ENCODE measurements at regions not wholly inside any gene's neighbourhood (a gene's known extent, or its start where the extent isn't known, plus 50 kb on each side); places are given as distances from the start of the nearest gene placed in this dataset.

DNA sequence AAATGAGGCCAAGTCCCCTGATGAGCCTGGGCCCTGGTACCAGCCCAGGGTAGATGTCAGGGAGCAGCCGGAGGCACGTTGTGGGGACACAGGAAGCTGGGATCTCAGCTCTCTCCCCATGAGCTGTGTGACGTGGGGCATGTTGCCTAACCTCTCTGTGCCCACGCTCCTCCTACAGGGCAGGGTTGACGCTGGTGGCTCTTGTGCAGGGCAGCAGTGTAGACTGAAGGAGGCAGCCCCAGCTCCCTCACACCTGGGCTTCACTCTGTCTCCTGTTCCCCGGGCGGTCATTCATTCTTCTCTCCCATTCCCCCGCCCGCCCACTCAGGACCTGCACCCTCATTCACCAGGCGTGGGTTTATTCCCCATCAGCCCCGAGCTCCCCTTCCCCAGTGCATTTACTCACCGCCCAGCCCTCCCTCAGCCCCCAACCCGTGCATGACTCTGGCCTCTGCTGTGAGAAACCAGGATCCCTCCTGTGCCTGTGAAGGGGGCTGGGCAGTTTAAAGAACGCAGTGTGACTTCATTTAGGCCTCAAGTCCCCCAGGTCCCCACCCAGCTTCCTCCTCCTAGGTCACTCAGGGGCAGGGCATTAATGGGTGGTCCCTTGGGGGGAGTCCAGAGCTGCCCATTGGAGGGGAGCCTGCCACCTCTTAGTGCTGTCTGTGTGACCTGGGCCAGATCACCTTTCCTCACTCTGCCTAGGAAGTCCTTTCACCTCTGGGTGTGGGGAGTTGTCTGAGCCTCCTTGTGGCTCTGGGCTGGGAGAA lies 285.7 kb downstream of the PTPRU start:
- DNase-seq (ENCODE audit: low read depth) = no peak

DNA sequence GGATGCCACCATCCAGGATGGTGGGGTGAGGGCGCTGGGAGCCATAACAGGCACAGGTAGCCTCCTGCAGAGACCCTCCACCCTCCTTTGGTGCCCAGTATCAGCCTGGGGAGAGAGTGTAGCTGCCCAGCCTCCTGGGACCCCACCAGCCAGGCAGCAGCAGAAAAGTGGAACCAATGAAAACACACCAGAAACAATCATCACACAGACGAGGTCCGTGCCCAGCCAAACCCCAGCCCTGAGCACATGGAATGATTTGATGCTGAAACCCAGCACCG lies 285.1 kb downstream of the PTPRU start:
- no peak for DNase-seq (ENCODE audit: low read depth)

DNA sequence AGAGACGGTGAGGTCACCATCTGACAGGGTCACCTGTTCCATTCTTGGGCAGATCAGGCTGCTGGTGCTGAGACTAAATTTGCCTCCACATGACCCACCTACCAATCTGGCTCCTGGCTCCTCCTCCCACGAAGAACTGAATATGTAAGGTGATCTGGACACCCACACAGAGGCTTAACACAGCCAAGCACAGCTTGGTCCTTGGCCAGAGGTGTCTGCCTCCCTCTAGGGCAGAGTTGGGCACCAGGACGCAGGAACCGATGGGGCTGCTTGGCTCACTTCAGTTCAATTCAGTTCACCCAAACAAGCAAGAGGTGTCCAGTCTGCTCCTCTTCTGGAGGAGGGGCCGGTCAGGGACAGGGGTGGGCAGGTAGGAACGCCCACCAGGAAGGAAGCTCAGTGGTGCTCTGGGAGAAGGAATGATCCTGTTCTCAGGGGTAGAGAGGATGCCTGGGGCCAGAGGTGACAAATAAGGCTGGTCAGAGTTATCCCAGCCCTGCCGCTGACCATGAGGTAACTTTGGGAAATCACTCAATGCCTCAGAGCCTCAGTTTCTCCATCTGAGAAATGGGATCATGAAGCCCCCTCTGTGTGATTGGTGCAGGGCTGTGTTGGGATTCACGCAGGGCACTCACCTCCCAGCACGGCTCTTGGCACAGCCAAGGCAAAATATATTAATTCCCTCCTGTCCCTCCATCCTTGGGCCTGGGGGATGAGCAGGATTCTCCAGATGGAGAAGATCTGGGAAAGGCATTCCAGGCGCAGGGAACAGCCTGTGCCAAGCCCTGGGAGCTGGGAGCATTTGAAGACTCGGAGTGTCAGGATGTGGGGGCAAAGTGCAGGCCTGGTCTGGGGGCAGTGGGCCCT lies 284.5 kb downstream of the PTPRU start:
- DNase-seq (ENCODE audit: low read depth) = no peak

DNA sequence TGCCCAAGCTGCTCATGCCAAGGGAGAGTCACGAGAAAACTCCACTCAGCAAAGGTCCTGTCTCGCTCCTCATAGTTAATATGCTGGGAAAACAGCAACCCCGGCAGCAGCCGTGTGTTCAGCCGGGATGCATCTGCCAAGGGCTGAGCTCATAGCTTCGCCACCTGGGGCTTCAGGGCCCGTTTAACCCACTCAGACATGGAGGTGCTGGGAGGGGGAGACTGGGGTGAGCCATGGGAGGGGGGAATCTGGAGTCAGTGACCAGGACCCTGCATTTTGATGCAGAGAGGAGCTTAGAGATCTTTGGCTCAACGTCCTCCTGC lies 283.4 kb downstream of the PTPRU start:
- DNase-seq (ENCODE audit: low read depth) = no peak

DNA sequence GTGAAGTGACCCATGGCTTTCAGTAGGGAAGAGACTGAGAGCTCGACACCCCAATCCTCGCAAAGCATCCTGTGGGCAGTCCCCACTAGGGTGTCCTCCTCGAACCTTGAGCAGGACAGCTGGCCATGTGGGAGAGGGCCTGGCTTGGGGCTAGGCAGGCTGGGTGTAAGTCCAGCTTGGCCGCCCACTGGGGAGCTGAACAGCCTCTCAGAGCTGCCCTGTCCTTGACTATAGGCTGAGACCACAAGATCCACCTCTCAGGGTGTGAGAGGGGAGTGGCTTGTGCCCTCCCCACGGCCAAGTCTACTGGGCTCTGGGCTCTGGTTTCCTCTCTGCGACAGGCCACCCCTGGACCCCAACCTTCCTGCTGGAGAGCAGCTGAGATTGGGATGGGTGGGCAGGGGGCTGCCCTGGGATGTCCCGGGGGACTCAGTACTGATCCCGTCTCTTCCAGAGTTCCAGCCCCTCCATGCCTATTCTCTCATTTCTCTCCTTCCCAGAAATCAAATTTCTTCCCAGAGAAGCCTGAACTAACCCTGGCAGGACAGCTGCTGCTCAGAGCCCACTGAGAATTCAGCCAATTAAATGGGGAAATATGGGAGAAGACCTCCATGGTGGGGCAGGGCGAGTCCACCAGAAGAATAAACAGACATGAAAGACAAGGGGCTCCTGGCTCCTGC lies 282.9 kb downstream of the PTPRU start:
- no peak for DNase-seq (ENCODE audit: low read depth)

DNA sequence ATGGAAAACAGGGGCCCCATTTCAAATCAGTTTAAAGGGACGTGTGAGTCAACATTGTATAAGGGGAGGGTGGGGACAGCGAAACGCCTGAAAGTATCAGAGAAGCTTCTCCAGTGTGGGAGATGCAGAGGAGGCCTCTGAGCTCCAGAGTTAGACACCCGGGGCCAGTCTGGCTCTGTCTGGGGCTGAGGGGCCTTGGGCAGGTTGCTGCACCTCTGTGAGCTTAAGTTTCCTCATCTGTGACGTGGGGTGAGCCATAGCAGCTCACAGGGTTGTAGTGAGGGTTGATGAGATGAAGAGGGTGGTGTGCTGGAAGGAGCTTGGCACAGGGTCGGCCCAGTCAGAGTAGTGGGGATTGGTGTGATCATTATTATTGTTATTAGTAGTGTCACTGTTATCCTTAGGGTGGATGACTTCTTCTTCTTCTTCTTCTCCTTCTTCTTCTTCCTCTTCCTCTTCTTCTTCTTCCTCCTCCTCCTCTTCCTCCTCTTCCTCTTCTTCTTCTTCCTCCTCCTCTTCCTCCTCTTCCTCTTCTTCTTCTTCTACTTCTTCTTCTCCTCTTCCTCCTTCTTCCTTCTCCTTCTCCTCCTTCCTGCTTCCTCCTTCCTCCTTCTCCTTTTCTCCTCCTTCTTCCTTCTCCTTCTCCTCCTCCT lies 282.0 kb downstream of the PTPRU start:
- no peak for DNase-seq (ENCODE audit: low read depth)

DNA sequence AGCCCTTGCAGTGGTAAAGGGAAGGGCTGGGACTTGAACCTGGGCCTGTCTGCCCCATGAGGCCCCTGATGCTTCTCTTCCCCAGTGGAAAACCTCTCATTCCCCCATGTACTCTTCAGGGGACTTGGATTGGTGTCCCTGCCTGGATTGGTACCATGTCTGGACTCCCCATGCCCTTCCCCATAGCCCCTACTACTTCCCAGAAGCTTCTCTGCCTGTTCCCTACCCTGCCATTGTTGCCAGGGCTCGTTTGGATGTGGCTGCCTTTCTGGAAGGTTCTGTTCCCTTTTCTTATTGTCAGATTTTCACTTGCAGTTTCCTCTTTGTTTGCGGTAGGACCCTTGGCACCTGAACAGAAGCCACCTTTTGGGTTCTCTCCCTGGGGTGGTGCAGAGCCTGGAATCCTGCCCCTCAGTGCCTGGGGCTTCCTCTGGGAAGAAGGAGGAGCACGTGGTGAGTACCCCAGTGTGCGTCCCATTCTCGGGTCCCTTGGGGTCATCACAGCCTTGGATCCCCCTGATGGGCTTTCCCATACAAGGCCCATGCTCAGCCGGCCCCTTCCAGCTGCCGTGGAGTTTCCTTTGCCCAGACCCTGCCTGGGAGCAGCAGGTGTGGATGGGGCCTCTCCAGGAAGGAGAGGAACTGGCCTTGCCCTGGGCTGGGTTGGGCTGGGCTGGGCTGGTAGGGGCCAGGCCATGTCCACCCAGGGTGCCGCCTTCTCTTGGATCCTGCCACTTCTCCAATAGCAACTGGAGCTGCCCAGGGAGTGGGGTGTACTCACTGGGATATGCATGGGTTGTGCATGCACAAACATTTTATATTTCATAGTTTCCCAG lies 281.1 kb downstream of the PTPRU start:
- DNase-seq (ENCODE audit: low read depth) = no peak

DNA sequence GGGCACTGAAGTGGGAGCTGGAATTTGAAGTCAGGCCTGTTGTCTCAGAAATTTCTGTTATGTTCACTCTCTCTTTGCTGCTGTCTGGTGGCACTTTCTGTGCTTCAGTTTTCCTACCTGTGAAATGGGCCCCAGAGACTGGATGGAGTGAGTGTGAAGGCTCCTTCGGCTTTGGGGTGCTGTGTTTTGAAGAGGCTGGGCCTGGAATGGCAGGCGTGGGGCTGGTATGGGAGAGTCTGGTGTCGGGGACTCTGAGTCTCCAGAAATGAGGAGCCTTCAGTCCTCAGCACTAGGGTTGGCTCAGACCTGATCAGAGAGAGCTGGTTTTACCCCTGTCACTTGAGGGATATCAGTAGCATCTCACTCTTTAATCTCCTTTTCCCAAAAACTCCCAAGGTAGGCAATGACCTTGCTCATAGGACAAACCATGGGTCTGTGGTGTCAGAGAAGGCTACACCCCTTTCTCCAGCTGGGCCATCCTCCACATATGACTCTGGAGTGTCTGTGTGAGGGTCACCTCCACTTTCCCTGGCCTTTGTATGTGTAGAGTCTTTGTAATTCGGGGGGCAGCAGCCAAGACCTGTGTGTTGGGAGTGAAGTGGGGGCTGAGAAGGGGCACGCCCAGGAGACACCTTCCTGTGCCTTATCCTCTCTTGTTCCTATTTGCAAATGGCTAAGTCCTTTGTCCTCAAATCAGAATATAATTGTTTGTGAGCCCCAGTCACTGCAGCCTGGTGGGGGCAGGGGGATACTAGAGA lies 279.9 kb downstream of the PTPRU start:
- no peak for DNase-seq (ENCODE audit: low read depth)

DNA sequence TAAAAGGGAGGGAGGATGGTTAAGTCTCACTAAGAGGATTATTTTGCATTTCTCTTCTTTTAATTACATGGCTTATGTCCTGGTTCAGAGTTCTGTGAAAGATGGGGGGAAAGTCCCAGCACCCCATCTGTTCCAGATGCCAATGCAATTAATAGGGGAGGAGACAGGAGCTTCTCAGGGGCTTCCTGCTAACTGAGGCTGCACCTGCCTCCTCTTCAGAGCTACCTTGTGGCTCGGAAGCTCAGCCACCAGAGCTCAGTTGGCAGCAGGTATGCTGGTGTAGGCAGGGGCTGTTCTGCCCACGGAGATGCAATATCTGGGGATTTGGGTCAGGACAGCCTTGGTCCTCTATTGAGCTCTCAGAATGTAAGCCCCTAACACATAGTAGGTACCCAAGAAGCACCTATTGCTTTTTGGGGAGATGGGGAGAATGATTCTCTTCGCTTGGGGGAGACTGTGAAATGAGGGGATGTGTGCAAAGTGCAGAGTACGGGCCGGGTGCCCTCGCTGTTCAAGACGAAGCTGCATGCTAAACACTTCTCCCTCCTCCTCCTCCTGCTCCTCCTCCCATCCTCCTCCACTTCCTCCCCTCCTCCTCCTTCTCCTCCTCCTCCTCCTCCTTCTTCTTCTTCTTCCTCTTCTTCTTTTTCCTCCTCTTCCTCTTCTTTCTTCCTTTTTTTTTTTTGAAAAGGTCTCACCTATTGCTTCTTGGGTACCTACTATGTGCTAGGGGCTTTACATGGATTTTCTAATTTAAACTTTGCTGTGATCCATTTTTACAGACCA lies 279.0 kb downstream of the PTPRU start:
- no peak for DNase-seq (ENCODE audit: low read depth)

DNA sequence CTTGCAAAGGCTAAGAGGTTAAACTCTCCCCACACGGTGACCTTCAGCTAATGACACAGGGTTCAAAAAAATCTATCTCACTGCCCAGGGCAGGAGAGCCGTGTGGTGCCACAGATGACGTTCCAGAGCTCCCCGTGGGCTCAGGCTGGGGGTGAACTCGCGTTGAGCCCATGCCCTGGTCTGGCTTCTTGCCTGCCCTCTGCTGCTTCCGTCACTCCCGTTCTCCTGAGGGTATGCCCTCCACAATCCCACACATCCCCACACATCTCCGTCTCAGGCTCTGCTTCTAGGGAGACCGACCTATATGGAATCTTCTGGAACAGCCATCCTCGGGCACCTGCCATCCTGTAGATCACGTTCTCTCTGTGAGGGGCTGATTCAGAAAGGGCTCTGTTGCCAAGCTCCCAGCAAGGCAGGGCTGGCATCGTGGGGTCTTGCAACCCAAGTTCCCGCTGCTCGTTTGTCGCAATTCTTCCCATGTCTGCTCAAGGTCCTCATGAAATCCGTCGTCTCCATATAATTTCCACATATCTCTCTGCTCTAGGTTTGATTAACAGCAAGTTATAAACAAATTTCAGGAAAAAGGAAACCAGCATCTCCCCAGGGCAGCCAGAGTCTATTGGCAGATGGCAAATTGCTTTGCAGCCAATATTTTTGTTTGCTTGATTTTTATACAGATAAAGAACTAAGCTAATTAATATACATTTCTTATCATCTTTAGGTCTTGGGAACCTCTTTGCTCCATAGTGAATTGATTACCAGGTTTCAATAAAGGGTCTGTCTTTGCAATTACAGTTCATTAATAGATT lies 278.2 kb downstream of the PTPRU start:
- DNase-seq (ENCODE audit: low read depth) = no peak

DNA sequence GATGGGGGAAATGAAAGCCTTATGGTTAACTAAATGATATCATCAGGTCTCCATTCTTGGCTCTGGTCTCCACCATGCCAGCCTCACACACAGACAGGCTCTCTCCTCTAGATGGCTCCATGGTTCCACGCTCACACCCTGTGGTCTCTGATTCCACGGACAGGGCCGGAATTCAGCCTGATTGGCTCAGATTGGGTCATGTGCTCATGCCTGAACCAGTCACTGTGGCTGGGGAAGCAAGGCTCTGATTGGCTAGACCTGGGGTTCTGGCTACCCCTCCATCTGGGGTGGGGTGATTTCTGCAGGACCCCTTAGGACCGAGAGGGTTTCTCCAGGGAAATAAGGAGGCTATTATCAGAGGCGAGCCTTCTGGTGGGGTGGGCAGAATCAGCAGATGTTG lies 277.0 kb downstream of the PTPRU start:
- peak; percentile 70 for DNase-seq (ENCODE audit: low read depth)

DNA sequence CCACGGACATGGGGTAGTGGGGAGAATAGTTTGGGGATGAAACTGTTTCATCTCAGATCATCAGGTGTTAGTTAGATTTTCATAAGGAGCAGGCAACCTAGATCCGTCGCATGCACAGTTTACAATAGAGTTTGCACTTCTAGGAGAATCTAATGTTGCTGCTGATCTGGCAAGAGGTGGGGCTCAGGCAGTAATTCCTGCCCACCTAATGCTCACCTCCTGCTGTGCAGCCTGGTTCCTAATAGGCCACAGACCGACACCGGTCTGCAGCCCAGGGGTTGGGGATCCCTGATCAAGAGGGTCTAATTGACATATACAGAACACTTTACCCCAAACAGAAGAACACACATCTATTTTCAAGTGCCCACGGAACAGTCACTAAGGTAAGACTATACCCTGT lies 275.1 kb downstream of the PTPRU start:
- DNase-seq (ENCODE audit: low read depth) = no peak

DNA sequence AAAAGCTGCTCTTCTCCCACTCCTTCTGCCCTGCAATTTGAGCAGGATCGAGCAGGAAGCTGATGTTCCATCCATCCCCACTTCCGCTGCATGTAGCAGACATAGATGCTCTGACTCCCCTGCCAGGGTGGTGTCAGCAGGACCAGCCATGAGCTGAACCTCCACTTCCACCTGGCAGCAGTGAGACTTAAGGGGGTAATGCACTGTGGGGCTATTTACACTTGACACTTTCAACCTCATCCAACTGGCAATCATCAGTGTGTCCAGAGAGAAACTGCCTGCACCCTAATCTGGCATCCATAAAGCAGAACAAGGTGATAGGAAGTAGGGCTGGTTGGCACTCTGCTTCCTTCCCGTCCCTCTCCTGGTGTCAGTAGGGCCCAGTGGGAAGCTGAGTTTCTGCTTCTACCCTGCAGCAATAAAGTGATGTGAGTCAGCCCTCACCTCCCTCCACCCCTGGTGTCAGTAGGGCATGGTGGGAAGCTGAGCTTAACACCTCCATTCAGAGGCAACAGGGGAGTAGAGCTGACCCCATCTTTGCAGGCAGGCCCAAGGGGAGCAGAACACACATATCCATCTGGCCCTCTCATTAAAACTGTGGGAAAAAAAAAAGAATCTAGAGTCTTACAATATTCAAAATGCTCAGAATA lies 272.3 kb downstream of the PTPRU start:
- DNase-seq (ENCODE audit: low read depth) = no peak

DNA sequence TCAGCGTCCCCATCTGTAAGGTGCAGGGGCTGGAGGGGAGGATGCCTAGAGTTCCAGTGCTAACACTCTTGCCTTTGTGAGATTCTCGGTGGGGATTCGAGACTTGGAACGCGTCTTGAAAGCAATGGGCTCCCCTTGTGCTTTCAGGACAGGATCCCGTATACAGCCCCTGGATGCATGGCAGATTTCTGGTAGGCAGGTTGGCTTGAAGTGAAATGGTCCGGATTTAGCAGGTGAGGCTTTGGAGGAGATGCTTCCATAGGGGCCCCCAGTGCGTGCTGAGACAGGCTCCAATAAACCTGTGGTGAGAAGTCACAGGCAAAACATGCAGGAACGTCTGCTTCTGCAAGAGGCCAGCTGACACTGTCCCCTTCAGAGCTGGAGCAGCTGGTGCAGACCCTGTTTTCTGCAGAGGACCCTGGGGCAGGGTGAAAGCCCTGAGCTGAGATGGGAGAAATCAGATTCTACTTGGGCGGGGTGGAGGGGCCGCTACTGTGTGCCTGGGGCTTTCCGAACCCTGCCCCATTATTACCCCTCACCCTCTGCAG lies 270.4 kb downstream of the PTPRU start:
- DNase-seq (ENCODE audit: low read depth) = no peak

DNA sequence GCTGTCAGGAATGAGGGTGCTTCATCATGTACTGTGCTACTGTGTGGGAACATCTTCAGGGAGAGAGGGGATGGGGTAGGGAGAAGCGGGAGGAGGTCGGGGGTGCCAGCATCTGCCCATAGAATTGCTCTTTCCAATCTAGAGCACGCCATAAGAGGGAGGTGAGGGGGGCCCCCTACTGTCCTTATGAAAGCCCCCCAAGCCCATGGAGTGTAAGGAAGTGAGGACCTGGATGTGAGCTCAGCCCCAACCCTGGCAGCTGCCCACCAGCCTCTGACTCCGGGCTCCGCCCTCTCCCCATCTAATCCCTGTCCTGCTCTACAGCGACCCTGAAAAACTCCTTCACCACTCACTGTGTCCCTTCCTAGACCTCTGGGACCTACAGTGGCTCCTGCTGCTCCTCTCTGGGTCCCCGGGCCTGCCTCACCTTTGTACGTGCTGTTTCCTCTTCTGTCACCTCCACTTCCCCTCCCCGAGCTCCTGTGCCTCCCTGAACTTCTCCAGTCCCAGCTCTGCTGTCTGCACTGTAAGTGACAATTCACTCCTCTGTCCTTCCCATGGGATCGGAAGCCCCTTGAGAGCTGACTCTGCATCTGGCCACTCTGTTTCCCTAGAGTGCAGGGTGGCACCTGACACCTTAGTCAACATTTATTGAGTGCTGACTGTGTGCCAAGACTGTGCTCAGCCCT lies 269.4 kb downstream of the PTPRU start:
- DNase-seq (ENCODE audit: low read depth) = no peak

DNA sequence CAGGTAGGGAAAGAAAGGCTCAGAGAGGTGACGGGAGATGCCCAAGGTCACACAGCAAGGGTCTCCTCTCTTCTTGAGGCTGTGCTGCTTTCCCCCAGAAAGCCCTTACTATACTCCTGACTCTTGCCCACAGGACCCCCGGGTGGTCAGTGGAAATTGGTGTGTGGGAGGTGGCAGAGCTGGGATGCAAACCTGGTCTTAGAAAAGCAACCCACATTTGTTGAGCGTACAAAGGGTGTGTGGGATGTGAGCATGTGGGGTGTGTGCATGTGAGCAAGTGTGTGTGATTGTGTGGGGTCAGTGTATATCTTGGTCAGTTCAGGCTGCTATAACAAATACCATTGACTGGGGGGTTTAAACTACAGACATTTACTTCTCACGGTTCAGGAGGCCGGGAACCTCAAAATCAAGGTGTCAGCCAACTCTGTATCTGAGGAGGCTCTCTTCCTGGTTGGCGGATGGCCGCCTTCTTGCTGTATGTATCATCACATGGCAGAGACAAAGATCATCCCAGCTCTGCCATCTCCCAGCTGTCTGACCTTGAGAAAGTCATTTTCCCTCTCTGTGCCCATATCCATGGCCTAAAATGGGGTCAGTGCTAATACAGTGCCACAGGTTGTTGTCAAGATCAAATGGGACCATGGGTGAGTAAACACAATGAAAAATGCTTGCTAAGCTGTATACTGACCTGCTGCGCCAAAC lies 268.5 kb downstream of the PTPRU start:
- DNase-seq (ENCODE audit: low read depth) = no peak

DNA sequence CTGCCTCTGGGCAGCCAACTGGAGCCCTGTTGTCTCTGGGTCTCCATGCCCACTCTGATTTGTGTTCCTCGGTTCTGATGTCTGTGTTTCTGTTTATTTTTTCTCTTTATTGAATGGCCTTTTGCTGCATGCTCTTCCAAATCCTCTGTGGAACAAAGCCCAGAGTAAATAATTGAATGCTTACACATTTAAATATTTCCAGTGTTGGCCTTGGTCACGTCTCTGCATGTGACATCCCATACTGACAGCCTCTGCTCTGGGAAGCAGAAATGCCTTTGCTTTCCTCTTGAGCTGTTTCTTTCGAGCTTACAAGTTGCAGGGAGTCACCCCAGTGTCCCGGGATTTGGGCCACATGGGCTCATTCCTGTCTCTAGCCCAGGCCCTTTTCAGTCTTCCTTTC lies 267.9 kb downstream of the PTPRU start:
- no peak for DNase-seq (ENCODE audit: low read depth)

Data from LHCN-M2 (cell line).